HuH-7.5 (cell line): ENCODE measurements at regions not wholly inside any gene's neighbourhood (a gene's known extent, or its start where the extent isn't known, plus 50 kb on each side); places are given as distances from the start of the nearest gene placed in this dataset.
"Not testable (repeated sequence)": the region's sequence is repeated elsewhere in the genome, so short reads cannot be mapped to it uniquely, and the experiment has no call there.

Source experiments
- DNase-seq: peaks from one replicate; pipeline ENCODE4 v3.0.0; 2011; ENCODE audit warnings: low spot score

- DNase-seq = not testable (repeated sequence)
Observed at GRCh38 chr15:20237256-20238020, 304.2 kb downstream of the GOLGA6L6 start.

GRCh38 chr15:20235728-20236127 lies 305.9 kb downstream of the GOLGA6L6 start:
- not testable (repeated sequence) for DNase-seq

- DNase-seq = not testable (repeated sequence)
Observed at GRCh38 chr15:20234006-20234540, 307.5 kb downstream of the GOLGA6L6 start.

GRCh38 chr15:20232457-20232856 lies 309.1 kb downstream of the GOLGA6L6 start:
- not testable (repeated sequence) for DNase-seq

GRCh38 chr15:20230656-20231055 lies 310.9 kb downstream of the GOLGA6L6 start:
- not testable (repeated sequence) for DNase-seq

GRCh38 chr15:20228791-20229190 lies 312.8 kb downstream of the GOLGA6L6 start:
- not testable (repeated sequence) for DNase-seq

GRCh38 chr15:20227119-20227853 lies 314.3 kb downstream of the GOLGA6L6 start:
- DNase-seq = not testable (repeated sequence)

GRCh38 chr15:20226531-20226930 lies 315.1 kb downstream of the GOLGA6L6 start:
- not testable (repeated sequence) for DNase-seq

- not testable (repeated sequence) for DNase-seq
Observed at GRCh38 chr15:20221063-20221462, 320.5 kb downstream of the GOLGA6L6 start.

- DNase-seq = not testable (repeated sequence)
Observed at GRCh38 chr15:20219171-20219570, 322.4 kb downstream of the GOLGA6L6 start.

- DNase-seq = not testable (repeated sequence)
Observed at GRCh38 chr15:20215700-20216099, 325.9 kb downstream of the GOLGA6L6 start.

GRCh38 chr15:20214101-20214500 lies 327.5 kb downstream of the GOLGA6L6 start:
- not testable (repeated sequence) for DNase-seq

- not testable (repeated sequence) for DNase-seq
Observed at GRCh38 chr15:20211508-20211907, 330.1 kb downstream of the GOLGA6L6 start.

GRCh38 chr15:20209973-20210372 lies 331.6 kb downstream of the GOLGA6L6 start:
- DNase-seq = not testable (repeated sequence)

- not testable (repeated sequence) for DNase-seq
Observed at GRCh38 chr15:20207607-20208006, 334.0 kb downstream of the GOLGA6L6 start.

GRCh38 chr15:20207198-20207597 lies 334.4 kb downstream of the GOLGA6L6 start:
- DNase-seq = not testable (repeated sequence)

GRCh38 chr15:20204177-20204866 lies 337.3 kb downstream of the GOLGA6L6 start:
- DNase-seq = not testable (repeated sequence)

- DNase-seq = not testable (repeated sequence)
Observed at GRCh38 chr15:20203649-20204150, 337.9 kb downstream of the GOLGA6L6 start.

GRCh38 chr15:20194591-20195198 lies 346.9 kb downstream of the GOLGA6L6 start:
- not testable (repeated sequence) for DNase-seq

- DNase-seq = not testable (repeated sequence)
Observed at GRCh38 chr15:20192982-20193929, 348.3 kb downstream of the GOLGA6L6 start.
